Jurkat, Clone E6-1 (cell line): ENCODE measurements at regions not wholly inside any gene's neighbourhood (a gene's known extent, or its start where the extent isn't known, plus 50 kb on each side); places are given as distances from the start of the nearest gene placed in this dataset.

Experiments used
- DNase-seq: peaks from one replicate; pipeline ENCODE4 v3.0.0-alpha.2; 2011; ENCODE audit warnings: low read depth, low spot score
- H3K4me3 ChIP-seq: 2 replicates; pipeline ENCODE4 v1.5.1; 2011; ENCODE audit warnings: mild to moderate bottlenecking, low read length, control low read depth, moderate library complexity

GRCh38 chr5:39896706-39897105 lies 471.9 kb upstream of the DAB2 start:
- H3K4me3 ChIP-seq = no peak overlapping the region
- no peak for DNase-seq

- H3K4me3 ChIP-seq = no peak overlapping the region
- no peak for DNase-seq
Measured at GRCh38 chr5:39896104-39896503, 471.3 kb upstream of the DAB2 start.

GRCh38 chr5:39892708-39893107 lies 467.9 kb upstream of the DAB2 start:
- DNase-seq = no peak
- H3K4me3 ChIP-seq = no peak overlapping the region

GRCh38 chr5:39891376-39891775 lies 466.6 kb upstream of the DAB2 start:
- no peak for DNase-seq
- no peak overlapping the region for H3K4me3 ChIP-seq

- H3K4me3 ChIP-seq = no peak overlapping the region
- DNase-seq = no peak
Measured at GRCh38 chr5:39880985-39881384, 456.2 kb upstream of the DAB2 start.

GRCh38 chr5:39877479-39877878 lies 452.7 kb upstream of the DAB2 start:
- DNase-seq = no peak
- no peak overlapping the region for H3K4me3 ChIP-seq

GRCh38 chr5:39876146-39876545 lies 451.4 kb upstream of the DAB2 start:
- no peak for DNase-seq
- no peak overlapping the region for H3K4me3 ChIP-seq

GRCh38 chr5:39870137-39870536 lies 445.4 kb upstream of the DAB2 start:
- H3K4me3 ChIP-seq = no peak overlapping the region
- no peak for DNase-seq

GRCh38 chr5:39869396-39869795 lies 444.6 kb upstream of the DAB2 start:
- no peak overlapping the region for H3K4me3 ChIP-seq
- DNase-seq = no peak

- DNase-seq = no peak
- H3K4me3 ChIP-seq = no peak overlapping the region
Measured at GRCh38 chr5:39867923-39868322, 443.1 kb upstream of the DAB2 start.

GRCh38 chr5:39863926-39864552 lies 439.3 kb upstream of the DAB2 start:
- H3K4me3 ChIP-seq = no peak overlapping the region
- DNase-seq = no peak

GRCh38 chr5:39857041-39857440 lies 432.3 kb upstream of the DAB2 start:
- DNase-seq = no peak
- no peak overlapping the region for H3K4me3 ChIP-seq

GRCh38 chr5:39854771-39855410 lies 430.1 kb upstream of the DAB2 start:
- no peak for DNase-seq
- no peak overlapping the region for H3K4me3 ChIP-seq

- H3K4me3 ChIP-seq = no peak overlapping the region
- DNase-seq = no peak
Measured at GRCh38 chr5:39850291-39850690, 425.5 kb upstream of the DAB2 start.

- DNase-seq = no peak
- H3K4me3 ChIP-seq = no peak overlapping the region
Measured at GRCh38 chr5:39846144-39846543, 421.4 kb upstream of the DAB2 start.

GRCh38 chr5:39843767-39844166 lies 419.0 kb upstream of the DAB2 start:
- no peak overlapping the region for H3K4me3 ChIP-seq
- DNase-seq = no peak

- no peak for DNase-seq
- no peak overlapping the region for H3K4me3 ChIP-seq
Measured at GRCh38 chr5:39835371-39835770, 410.6 kb upstream of the DAB2 start.

GRCh38 chr5:39829441-39829840 lies 404.7 kb upstream of the DAB2 start:
- DNase-seq = no peak
- no peak overlapping the region for H3K4me3 ChIP-seq

GRCh38 chr5:39826051-39826450 lies 401.3 kb upstream of the DAB2 start:
- no peak overlapping the region for H3K4me3 ChIP-seq
- no peak for DNase-seq

- H3K4me3 ChIP-seq = no peak overlapping the region
- no peak for DNase-seq
Measured at GRCh38 chr5:39825301-39825700, 400.5 kb upstream of the DAB2 start.

- no peak for DNase-seq
- H3K4me3 ChIP-seq = no peak overlapping the region
Measured at GRCh38 chr5:39822020-39822419, 397.2 kb upstream of the DAB2 start.
